ENCODE measurements at regions not wholly inside any gene's neighbourhood (a gene's known extent, or its start where the extent isn't known, plus 50 kb on each side); places are given as distances from the start of the nearest gene placed in this dataset.

- TF ChIP-seq, protein P1, sequence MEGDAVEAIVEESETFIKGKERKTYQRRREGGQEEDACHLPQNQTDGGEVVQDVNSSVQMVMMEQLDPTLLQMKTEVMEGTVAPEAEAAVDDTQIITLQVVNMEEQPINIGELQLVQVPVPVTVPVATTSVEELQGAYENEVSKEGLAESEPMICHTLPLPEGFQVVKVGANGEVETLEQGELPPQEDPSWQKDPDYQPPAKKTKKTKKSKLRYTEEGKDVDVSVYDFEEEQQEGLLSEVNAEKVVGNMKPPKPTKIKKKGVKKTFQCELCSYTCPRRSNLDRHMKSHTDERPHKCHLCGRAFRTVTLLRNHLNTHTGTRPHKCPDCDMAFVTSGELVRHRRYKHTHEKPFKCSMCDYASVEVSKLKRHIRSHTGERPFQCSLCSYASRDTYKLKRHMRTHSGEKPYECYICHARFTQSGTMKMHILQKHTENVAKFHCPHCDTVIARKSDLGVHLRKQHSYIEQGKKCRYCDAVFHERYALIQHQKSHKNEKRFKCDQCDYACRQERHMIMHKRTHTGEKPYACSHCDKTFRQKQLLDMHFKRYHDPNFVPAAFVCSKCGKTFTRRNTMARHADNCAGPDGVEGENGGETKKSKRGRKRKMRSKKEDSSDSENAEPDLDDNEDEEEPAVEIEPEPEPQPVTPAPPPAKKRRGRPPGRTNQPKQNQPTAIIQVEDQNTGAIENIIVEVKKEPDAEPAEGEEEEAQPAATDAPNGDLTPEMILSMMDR (IDR thresholded peaks at IDR 0.05) = no peak
- TF ChIP-seq, protein P2, sequence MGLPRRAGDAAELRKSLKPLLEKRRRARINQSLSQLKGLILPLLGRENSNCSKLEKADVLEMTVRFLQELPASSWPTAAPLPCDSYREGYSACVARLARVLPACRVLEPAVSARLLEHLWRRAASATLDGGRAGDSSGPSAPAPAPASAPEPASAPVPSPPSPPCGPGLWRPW (IDR thresholded peaks at IDR 0.05) = no peak
- TF ChIP-seq SREBF2 (IDR thresholded peaks at IDR 0.05) (no peak), RAD21 (conservative IDR thresholded peaks at IDR 0.05 in 1 of 2, IDR thresholded peaks at IDR 0.05 in 1 of 2) (no peak)
- TF ChIP-seq, protein P3, sequence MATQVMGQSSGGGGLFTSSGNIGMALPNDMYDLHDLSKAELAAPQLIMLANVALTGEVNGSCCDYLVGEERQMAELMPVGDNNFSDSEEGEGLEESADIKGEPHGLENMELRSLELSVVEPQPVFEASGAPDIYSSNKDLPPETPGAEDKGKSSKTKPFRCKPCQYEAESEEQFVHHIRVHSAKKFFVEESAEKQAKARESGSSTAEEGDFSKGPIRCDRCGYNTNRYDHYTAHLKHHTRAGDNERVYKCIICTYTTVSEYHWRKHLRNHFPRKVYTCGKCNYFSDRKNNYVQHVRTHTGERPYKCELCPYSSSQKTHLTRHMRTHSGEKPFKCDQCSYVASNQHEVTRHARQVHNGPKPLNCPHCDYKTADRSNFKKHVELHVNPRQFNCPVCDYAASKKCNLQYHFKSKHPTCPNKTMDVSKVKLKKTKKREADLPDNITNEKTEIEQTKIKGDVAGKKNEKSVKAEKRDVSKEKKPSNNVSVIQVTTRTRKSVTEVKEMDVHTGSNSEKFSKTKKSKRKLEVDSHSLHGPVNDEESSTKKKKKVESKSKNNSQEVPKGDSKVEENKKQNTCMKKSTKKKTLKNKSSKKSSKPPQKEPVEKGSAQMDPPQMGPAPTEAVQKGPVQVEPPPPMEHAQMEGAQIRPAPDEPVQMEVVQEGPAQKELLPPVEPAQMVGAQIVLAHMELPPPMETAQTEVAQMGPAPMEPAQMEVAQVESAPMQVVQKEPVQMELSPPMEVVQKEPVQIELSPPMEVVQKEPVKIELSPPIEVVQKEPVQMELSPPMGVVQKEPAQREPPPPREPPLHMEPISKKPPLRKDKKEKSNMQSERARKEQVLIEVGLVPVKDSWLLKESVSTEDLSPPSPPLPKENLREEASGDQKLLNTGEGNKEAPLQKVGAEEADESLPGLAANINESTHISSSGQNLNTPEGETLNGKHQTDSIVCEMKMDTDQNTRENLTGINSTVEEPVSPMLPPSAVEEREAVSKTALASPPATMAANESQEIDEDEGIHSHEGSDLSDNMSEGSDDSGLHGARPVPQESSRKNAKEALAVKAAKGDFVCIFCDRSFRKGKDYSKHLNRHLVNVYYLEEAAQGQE (IDR thresholded peaks at IDR 0.05) = no peak
Observed at GRCh38 chr3:137820366-137820765, 56.3 kb downstream of the SOX14 start.

Measured in A549 (cell line).